NCI-H345 treated with DMSO at 0.1 percent for 48 hours (cell line): ENCODE measurements at regions not wholly inside any gene's neighbourhood (a gene's known extent, or its start where the extent isn't known, plus 50 kb on each side); places are given as distances from the start of the nearest gene placed in this dataset.
"Not testable (repeated sequence)": the region's sequence is repeated elsewhere in the genome, so short reads cannot be mapped to it uniquely, and the experiment has no call there.

Experiments used
- DNase-seq: peaks from one replicate; lab custom pipeline; 2025; ENCODE audit not compliant: unreplicated experiment; lab: John Stamatoyannopoulos, UW

DNA sequence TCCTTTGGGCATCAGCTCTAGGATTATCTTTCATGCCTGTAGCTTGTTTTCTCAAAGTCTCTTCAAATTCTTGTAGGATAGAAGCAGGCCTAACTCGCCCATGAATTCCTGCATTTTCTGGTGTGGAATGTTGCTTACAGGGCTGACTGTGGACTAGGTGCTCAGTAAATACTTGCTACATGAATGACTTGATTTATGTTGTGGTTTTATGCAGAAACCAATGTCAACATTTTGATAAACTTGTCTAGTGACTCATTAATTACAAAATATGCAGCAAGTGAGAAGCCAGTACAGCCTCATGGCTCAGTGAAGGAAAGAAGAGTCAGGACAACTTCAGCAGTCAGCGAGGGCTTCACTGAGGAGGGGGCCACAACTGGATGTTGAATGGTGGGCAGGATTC is 110.6 kb upstream of the SIX2 start:
- no peak for DNase-seq

DNA sequence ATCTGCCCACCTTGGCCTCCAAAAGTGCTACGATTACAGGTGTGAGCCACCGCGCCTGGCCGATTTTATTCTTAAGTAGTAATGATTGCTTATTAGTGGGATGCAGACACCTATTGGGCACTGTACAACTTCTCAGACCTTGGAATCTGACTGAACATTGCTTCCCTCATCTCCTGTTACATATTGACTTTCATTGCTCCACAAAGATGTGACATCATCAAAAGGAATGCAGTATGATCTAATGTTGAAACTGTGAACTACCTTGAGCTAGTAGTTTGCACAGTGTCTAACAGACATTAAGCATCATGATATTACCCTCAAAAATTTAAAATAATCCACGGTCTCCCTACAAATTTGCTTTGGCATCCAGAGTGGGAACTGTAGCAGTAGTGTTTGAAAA is 109.8 kb upstream of the SIX2 start:
- no peak for DNase-seq

DNA sequence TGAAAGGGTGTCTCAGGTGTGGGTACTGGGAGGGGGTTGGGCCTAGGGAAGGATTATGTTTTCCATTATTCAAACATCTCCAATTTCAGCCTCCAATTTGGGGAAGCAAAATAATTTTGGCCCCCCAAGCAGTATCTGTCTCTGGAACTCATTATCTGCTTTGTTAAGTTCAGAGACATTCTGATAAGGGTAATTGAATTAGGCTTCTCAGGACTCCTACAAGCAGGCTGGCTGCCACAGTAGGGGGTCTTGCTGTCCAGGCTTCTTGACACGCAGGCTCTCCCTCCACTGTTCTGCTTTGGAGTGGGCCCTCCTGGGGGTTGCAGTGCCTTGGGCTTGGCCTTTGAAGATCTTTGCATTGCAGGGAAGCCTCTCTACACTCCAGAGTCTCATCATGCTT is 108.1 kb upstream of the SIX2 start:
- no peak for DNase-seq

DNA sequence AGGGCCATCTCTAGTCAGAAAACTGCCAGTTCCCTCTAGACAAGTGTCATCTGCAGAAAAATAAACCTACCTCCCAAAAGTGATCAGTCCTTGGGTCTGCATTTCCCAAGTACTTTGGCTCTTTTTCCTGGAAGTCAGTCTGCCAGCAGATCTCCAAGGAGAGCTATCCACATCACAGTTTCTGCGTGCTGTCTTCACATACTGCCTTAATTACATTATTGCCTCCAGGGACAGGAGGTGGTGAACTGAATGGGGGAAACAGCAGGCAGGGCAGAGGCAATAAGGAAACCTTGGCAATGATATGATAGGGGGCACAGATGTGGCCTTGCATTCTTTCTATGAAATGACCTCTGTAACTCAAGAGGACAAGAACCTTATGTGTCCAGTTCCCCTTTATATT is 105.9 kb upstream of the SIX2 start:
- no peak for DNase-seq

- no peak for DNase-seq
Observed at GRCh38 chr2:45114221-45114955, 105.1 kb upstream of the SIX2 start.

DNA sequence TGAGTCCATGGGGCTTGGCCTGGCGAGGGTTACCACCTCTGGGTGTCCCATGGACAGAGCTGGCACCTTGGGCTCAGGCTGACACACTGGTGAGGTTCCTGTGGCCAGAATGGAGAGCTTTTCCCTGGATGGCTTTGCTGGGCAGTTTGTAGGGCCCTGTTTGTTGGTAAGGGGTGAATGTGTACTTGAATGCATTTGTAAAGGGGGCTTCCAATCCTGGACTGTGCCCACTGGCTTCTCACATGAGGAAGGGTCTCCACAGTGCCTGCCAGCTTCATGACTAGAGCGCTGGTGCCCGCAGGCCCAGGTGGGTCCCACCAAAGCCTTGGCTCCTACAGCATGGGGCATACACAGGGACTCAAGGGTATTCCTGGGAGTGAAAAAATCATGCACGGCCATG is 103.5 kb upstream of the SIX2 start:
- DNase-seq: no peak

DNA sequence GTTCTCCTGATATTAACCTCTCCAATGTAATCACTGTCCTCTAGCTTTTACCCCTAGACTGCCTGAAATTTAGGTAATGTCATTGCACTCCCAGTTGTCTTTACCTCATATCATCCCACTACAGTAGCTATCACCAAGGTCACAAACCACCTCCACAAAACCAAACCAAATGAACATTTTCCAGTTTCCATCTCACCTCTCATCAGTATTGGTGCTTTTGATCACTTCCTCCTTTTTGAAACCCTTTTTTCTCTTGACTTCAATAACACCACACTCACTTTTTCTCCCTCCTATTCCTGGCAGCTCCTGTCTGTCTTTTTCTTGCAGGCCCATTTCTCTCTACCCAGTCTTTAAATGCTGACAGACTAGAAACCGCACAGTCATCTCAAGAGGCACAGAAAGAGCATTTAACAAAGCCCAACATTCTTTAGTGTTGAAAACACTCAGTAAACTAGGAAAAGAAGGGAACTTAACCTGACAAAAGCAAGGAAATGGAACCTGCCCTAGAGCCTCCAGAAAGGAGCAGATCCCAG is 95.9 kb upstream of the SIX2 start:
- DNase-seq: no peak

- DNase-seq: no peak
Observed at GRCh38 chr2:45104429-45104828, 95.2 kb upstream of the SIX2 start.

- no peak for DNase-seq
Observed at GRCh38 chr2:45103351-45104345, 94.4 kb upstream of the SIX2 start.

- no peak for DNase-seq
Observed at GRCh38 chr2:45102579-45103117, 93.4 kb upstream of the SIX2 start.

GRCh38 chr2:45102141-45102540 is 92.9 kb upstream of the SIX2 start:
- DNase-seq: no peak

- DNase-seq: no peak
Observed at GRCh38 chr2:45096996-45097395, 87.7 kb upstream of the SIX2 start.

DNA sequence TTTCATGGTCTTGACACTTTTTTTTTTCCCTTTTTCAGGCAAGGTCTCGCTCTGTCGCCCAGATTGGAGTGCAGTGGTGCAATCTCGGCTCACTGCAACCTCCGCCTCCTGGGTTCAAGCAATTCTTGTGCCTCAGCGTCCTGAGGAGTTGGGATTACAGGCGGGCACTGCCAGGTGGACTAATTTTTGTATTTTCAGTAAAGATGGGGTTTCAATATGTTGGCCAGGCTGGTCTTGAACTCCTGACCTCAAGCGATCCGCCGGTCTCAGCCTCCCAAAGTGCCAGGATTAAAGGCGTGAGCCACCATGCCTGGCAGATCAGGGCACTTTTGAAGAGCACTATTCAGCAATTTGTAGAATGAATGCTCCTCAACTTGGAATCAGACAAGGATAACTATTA is 86.8 kb upstream of the SIX2 start:
- DNase-seq: not testable (repeated sequence)

DNA sequence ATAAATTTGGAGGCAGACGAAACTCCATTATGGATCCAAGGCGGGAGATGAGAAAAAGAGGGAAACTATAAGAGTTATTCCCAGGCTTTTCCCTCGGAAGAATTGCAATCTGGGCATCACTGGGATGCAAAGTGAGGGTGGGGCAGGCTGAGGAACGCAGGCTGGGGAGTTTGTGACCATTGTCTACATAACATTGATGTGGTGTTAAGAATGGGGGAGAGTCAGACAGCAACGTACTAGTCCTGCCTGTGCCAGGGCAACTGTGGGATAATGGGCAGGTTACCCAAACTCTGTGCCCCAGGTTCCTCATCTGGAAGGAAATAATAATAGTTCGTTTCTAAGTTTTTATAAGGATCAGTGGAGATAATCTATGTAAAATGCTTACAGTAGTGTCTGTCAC is 84.4 kb upstream of the SIX2 start:
- no peak for DNase-seq

GRCh38 chr2:45093181-45093580 is 83.9 kb upstream of the SIX2 start:
- no peak for DNase-seq

- no peak for DNase-seq
Observed at GRCh38 chr2:45089554-45090261, 80.5 kb upstream of the SIX2 start.

DNA sequence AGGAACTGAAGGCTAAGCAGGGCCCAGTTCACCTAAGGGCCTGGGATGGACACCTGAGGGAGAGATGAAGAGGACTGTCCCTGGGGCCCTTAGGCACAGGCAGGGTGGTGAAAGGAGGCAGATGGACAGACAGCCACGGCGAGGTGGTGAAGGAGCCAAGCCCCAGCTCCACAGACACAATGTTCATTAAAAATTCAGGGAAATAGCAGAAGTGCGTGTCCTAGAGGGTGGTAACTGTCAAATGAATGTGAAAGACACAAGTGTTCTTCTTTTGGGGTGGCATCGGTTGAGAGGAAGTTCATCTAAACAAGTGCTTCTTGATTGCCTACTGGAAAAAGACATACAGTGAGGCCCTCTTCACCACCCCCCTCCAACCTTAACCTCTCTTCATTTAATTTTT is 76.2 kb upstream of the SIX2 start:
- no peak for DNase-seq

DNA sequence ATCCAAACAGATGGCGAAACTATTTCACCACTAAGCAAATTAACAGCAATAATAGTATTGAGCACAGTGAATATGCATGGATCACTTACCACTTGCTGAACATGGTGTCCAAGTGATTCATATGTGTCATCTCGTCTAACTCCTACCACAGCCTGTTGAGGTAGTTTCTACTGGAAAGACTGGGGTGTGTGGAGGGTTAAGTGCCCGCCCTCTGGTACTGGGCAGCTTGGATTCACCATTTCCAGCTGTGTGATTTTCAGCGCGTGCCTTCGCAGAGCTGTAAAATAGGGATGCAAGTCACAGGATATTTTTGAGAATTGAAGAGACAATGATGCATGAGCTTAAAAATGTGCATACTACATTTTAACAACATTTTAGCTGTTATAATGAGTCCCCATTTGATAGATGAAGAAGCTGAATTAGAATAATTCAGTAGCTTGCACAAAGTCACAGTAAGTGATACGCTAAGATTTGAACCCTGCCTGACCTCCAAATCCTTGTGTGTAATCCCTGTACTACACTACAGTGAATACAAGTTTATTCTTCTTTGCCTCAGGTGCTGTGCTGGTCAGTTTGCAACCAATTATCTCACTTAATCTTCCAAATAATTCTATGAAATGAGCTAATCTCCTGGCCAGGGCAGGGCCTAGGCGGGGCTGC is 75.2 kb upstream of the SIX2 start:
- DNase-seq: no peak

- no peak for DNase-seq
Observed at GRCh38 chr2:45083175-45083574, 73.9 kb upstream of the SIX2 start.

DNA sequence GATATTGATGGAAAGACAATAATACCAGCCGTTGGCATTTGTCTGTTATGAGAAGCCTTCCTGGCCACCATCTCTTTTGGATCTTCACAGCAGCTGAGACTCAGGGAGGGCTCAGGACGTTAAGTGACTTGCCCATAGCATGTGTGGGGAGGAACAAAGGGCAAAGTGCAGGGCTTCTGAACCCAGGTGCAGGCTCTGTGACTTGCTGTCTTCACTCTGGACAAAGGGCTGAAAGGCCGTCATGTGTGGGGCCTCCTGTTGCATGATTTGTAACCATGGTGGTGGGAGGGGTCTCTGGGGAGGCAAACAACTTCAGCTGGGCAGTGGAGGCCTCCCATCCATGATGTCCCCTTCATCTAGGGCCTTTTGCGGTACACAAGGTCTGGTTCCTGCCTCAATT is 65.5 kb upstream of the SIX2 start:
- no peak for DNase-seq

DNA sequence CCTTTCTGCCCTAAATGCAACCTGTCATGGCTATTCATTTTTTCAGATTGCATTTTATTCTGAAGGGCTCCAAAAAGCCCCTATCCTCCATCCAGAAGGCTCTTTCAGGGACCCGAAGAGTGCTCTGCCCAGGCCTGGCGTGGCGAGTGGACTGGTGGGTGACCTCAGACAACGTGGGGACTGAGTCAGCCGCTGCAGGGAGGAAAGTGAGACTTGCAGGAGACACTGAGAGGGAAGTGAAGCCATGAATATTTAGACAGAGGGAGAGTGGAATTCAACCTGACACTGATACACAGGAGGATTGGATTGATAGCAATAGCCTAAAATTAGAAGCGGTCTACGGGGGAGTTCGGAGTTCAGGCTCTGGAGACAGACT is 63.6 kb upstream of the SIX2 start:
- no peak for DNase-seq
